B cell (primary cell): ENCODE measurements at regions not wholly inside any gene's neighbourhood (a gene's known extent, or its start where the extent isn't known, plus 50 kb on each side); places are given as distances from the start of the nearest gene placed in this dataset.

Experiments
- ATAC-seq: fragments of 200-7000 bp; cut with Tn5 transposase; one replicate; pipeline ENCODE4 v1.10.0; 2021; ENCODE audit warnings: low read depth, mild to moderate bottlenecking, moderate number of reproducible peaks, moderate library complexity
- CTCF ChIA-PET: fragments of 350-600 bp; sonication (Branson Sonifier 250); formaldehyde crosslinking; loops from one replicate; lab custom pipeline; 2021; ENCODE audit warnings: antibody characterized with exemption, inconsistent platforms; lab: Charles Lee
- POLR2A ChIA-PET: fragments of 350-600 bp; sonication (Branson Sonifier 250); formaldehyde crosslinking; loops from one replicate; lab custom pipeline; 2021; ENCODE audit warnings: antibody characterized with exemption; lab: Charles Lee
- DNase-seq: peaks from one replicate; pipeline ENCODE4 v3.0.0; 2013
- H2AFZ ChIP-seq: 2 replicates; pipeline ENCODE4 v1.6.1; 2012; ENCODE audit warnings: mild to moderate bottlenecking, low read depth, low read length; ENCODE audit not compliant: insufficient read depth, poor library complexity, severe bottlenecking
- H3K27ac ChIP-seq, 2 donors: 1 replicate in 1 of 2; 2 replicates in 1 of 2; pipeline ENCODE4 v1.5.1; 2012 to 2013; ENCODE audit warnings: low read length in 2 of 2, mild to moderate bottlenecking in 2 of 2, moderate library complexity in 1 of 2
- H3K27me3 ChIP-seq, 4 experiments: fragments of 200-600 bp in 1 of 4; sonication (generic) in 1 of 4; replicated peaks in 1 of 4; 1 replicate in 2 of 4; 2 replicates in 2 of 4; pipeline versions ENCODE4 v1.6.1 to v1.7.0; 2013 to 2016; ENCODE audit warnings: low read length in 3 of 4, mild to moderate bottlenecking in 2 of 4, mixed read lengths in 1 of 4, moderate library complexity in 1 of 4; ENCODE audit not compliant: insufficient read depth in 4 of 4, control insufficient read depth in 3 of 4; ENCODE audit errors: control extremely low read depth in 1 of 4
- H3K36me3 ChIP-seq, 2 experiments: replicated peaks in 1 of 2; 1 replicate in 1 of 2; 2 replicates in 1 of 2; pipeline versions ENCODE4 v1.6.1 to v1.7.1; 2013; ENCODE audit warnings: low read length in 1 of 2; ENCODE audit not compliant: insufficient read depth in 2 of 2, control insufficient read depth in 1 of 2; ENCODE audit errors: control extremely low read depth in 1 of 2, extremely low read depth in 1 of 2
- H3K4me1 ChIP-seq, 2 donors: fragments of 200-600 bp in 1 of 2; sonication (generic) in 1 of 2; 1 replicate in 1 of 2; 2 replicates in 1 of 2; pipeline versions ENCODE4 v1.5.1 to v1.6.1; 2013 to 2017; ENCODE audit warnings: low read length in 2 of 2; ENCODE audit not compliant: control insufficient read depth in 2 of 2, insufficient read depth in 2 of 2
- H3K4me2 ChIP-seq: replicated peaks from 2 replicates; pipeline ENCODE3; 2012; ENCODE audit warnings: mild to moderate bottlenecking, low read depth, low read length; ENCODE audit not compliant: poor library complexity, severe bottlenecking
- H3K4me3 ChIP-seq, 5 experiments: fragments of 200-600 bp in 1 of 5; sonication (generic) in 1 of 5; 1 replicate in 3 of 5; 2 replicates in 2 of 5; pipeline versions ENCODE4 v1.5.1 to v1.7.0; 2011 to 2016; ENCODE audit warnings: low read length in 4 of 5, mild to moderate bottlenecking in 4 of 5, low read depth in 2 of 5, control low read depth in 1 of 5, moderate library complexity in 1 of 5; ENCODE audit not compliant: insufficient read depth in 1 of 5; ENCODE audit errors: control extremely low read depth in 1 of 5, extremely low read depth in 1 of 5
- H3K79me2 ChIP-seq: fragments of 200-600 bp; sonication (generic); one replicate; pipeline ENCODE4 v1.6.0; 2016; ENCODE audit warnings: low read length; ENCODE audit not compliant: control insufficient read depth, insufficient read depth
- H3K9ac ChIP-seq: fragments of 200-600 bp; sonication (generic); 2 replicates; pipeline ENCODE4 v1.6.1; 2017; ENCODE audit warnings: mild to moderate bottlenecking, low read length, moderate library complexity
- H3K9me3 ChIP-seq, 3 donors: one replicate each; pipeline versions ENCODE4 v1.6.1 to v1.7.1; 2013; ENCODE audit warnings: low read length in 2 of 3; ENCODE audit not compliant: control insufficient read depth in 2 of 3, insufficient read depth in 1 of 3; ENCODE audit errors: control extremely low read depth in 1 of 3
- H4K20me1 ChIP-seq: 2 replicates; pipeline ENCODE4 v1.6.0; 2012; ENCODE audit warnings: mild to moderate bottlenecking, low read length; ENCODE audit not compliant: insufficient read depth, control insufficient read depth, poor library complexity, severe bottlenecking
- H3K27ac Mint-ChIP-seq: one replicate; pipeline ENCODE4 v1.8.0; 2021; ENCODE audit warnings: mixed read lengths
- H3K27me3 Mint-ChIP-seq: one replicate; pipeline ENCODE4 v1.8.0; 2021; ENCODE audit warnings: mixed read lengths
- H3K4me1 Mint-ChIP-seq: one replicate; pipeline ENCODE4 v1.8.0; 2021; ENCODE audit warnings: mixed read lengths
- H3K4me3 Mint-ChIP-seq: one replicate; pipeline ENCODE4 v1.8.0; 2021; ENCODE audit warnings: mixed read lengths
- H3K9me3 Mint-ChIP-seq: one replicate; pipeline ENCODE4 v1.8.0; 2022; ENCODE audit warnings: mixed read lengths; ENCODE audit not compliant: insufficient read depth
- CTCF ChIP-seq: fragments of 200-600 bp; IDR thresholded peaks from one replicate; pipeline ENCODE4 v1.8.0; 2022; ENCODE audit warnings: antibody characterized with exemption, mild to moderate bottlenecking
- EZH2 ChIP-seq: IDR thresholded peaks from 2 replicates; pipeline ENCODE4 v1.6.1; 2012; ENCODE audit warnings: borderline replicate concordance, low read depth, mild to moderate bottlenecking, moderate library complexity, low read length; ENCODE audit not compliant: insufficient read depth, poor library complexity, severe bottlenecking
- WGBS: methylation state at CpG from one replicate; pipeline ENCODE4 v1.1.5; 2013; ENCODE audit warnings: missing lambda C conversion rate; ENCODE audit not compliant: insufficient coverage; 5-methylcytosine and 5-hydroxymethylcytosine counted together
- intact Hi-C: fragments of 100-400 bp; cut with micrococcal nuclease; formaldehyde crosslinking; loops from one replicate; pipeline ENCODE4 v1.10.0; 2022

GRCh38 chr1:95517506-95517905 is 283.5 kb downstream of the RWDD3 start:
- H4K20me1 ChIP-seq: no peaks in the 10 kb centered on the region
- H3K4me2 ChIP-seq: no peak overlapping the region
- TF ChIP-seq CTCF: no peak
- no peak for TF ChIP-seq EZH2
- no peaks in the 10 kb centered on the region for H3K36me3 ChIP-seq
- H3K79me2 ChIP-seq: no peaks in the 10 kb centered on the region
- H3K27ac Mint-ChIP-seq: no peak overlapping the region
- H3K4me3 ChIP-seq: no peak overlapping the region
- no CpG with 5 or more reads among the region's 1 CpG for WGBS
- H3K9ac ChIP-seq: no peak overlapping the region
- ChIA-PET POLR2A (no interaction called here), CTCF (no interaction called here)
- peaks cover 7% of the 10 kb centered on the region for H3K9me3 Mint-ChIP-seq
- H3K27ac ChIP-seq: no peak overlapping the region
- ATAC-seq (no peak), DNase-seq (no peak)
- H3K27me3 Mint-ChIP-seq: no peaks in the 10 kb centered on the region
- no peaks in the 10 kb centered on the region for H3K27me3 ChIP-seq
- peaks cover 0 to 4% (median 0%) of the 10 kb centered on the region in 3 donors for H3K9me3 ChIP-seq
- no peaks in the 10 kb centered on the region for H3K4me1 ChIP-seq
- no peak overlapping the region for H2AFZ ChIP-seq
- no peaks in the 10 kb centered on the region for H3K4me1 Mint-ChIP-seq
- intact Hi-C loops: no loop called here
- no peak overlapping the region for H3K4me3 Mint-ChIP-seq

- ATAC-seq: no peak
- no peak overlapping the region for H3K27ac ChIP-seq
- Mint-ChIP-seq H3K27me3 (no peaks in the 10 kb centered on the region), H3K4me3 (no peak overlapping the region), H3K4me1 (no peaks in the 10 kb centered on the region), H3K9me3 (peaks cover 13% of the 10 kb centered on the region), H3K27ac (no peak overlapping the region)
- H2AFZ ChIP-seq: no peak overlapping the region
- TF ChIP-seq CTCF (no peak), EZH2 (no peak)
- H3K36me3 ChIP-seq: no peaks in the 10 kb centered on the region
- peaks cover 0 to 4% (median 0%) of the 10 kb centered on the region in 3 donors for H3K9me3 ChIP-seq
- H3K4me3 ChIP-seq: no peak overlapping the region
- no peaks in the 10 kb centered on the region for H3K4me1 ChIP-seq
- no peaks in the 10 kb centered on the region for H3K27me3 ChIP-seq
- no peak overlapping the region for H3K9ac ChIP-seq
- H3K4me2 ChIP-seq: no peak overlapping the region
- ChIA-PET POLR2A (no interaction called here), CTCF (no interaction called here)
- no peaks in the 10 kb centered on the region for H3K79me2 ChIP-seq
- DNase-seq: no peak
- no peaks in the 10 kb centered on the region for H4K20me1 ChIP-seq
- intact Hi-C loops: no loop called here
- WGBS: no CpG with 5 or more reads among the region's 1 CpG
Measured at GRCh38 chr1:95518310-95518709, 284.3 kb downstream of the RWDD3 start.
